HepG2 (cell line): ENCODE measurements at regions not wholly inside any gene's neighbourhood (a gene's known extent, or its start where the extent isn't known, plus 50 kb on each side); places are given as distances from the start of the nearest gene placed in this dataset.

Source experiments
- ELF4 ChIP-seq: sonication (generic); formaldehyde crosslinking; IDR thresholded peaks from 2 replicates; pipeline ENCODE4 v1.5.0; 2020; ENCODE audit warnings: missing genetic modification reagents, mild to moderate bottlenecking, moderate library complexity, borderline replicate concordance
- ESRRA ChIP-seq: sonication (generic); formaldehyde crosslinking; IDR thresholded peaks from 2 replicates; pipeline ENCODE4 v1.5.1; 2020; ENCODE audit warnings: mild to moderate bottlenecking, low read depth, missing genetic modification reagents
- ZFX ChIP-seq: sonication (generic); formaldehyde crosslinking; IDR thresholded peaks from 2 replicates; pipeline ENCODE4 v1.4.0; 2020; ENCODE audit warnings: mild to moderate bottlenecking, low read depth, missing genetic modification reagents, moderate library complexity
- ZNF431 ChIP-seq: sonication (generic); formaldehyde crosslinking; IDR thresholded peaks from 2 replicates; pipeline ENCODE4 v1.9.0; 2022; ENCODE audit warnings: missing genetic modification reagents, low read depth, mild to moderate bottlenecking, borderline replicate concordance
- ZNF446 ChIP-seq: sonication (generic); formaldehyde crosslinking; IDR thresholded peaks from 2 replicates; pipeline ENCODE4 v1.5.0; 2020; ENCODE audit warnings: mild to moderate bottlenecking, missing genetic modification reagents
- ZNF841 ChIP-seq: sonication (generic); formaldehyde crosslinking; IDR thresholded peaks from 2 replicates; pipeline ENCODE4 v1.8.1; 2023; ENCODE audit warnings: missing genetic modification reagents, borderline replicate concordance
- TF ChIP-seq, protein P1 (sequence below): sonication (generic); formaldehyde crosslinking; IDR thresholded peaks from one replicate; pipeline ENCODE4 v1.5.1; 2020; ENCODE audit warnings: mild to moderate bottlenecking, missing genetic modification reagents; ENCODE audit errors: not compliant biosample characterization
- TF ChIP-seq, protein P2 (sequence below): sonication (generic); formaldehyde crosslinking; IDR thresholded peaks from 2 replicates; pipeline ENCODE4 v1.4.0; 2020; ENCODE audit warnings: mild to moderate bottlenecking, missing genetic modification reagents

DNA sequence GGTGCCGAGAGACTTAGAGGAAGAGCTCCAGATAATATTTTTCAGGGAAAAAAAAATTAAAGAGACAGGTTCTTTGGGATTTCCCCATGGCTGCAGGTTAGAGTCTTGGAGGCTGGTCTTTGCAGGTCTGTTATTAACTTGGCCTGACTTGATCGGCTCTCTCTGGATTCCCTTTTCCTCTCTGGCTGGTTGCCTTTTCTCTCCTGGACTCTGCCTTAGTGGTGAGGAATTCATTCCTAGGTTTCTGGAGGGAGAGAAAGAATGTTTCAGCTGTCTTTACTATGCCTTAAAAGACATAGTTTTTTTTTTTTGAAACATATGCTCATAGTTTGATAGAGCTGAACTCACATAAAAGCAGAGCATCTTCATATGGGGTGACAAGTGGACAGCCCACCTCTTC lies 336.3 kb downstream of the BMP4 start (continued):
- TF ChIP-seq, protein P1, sequence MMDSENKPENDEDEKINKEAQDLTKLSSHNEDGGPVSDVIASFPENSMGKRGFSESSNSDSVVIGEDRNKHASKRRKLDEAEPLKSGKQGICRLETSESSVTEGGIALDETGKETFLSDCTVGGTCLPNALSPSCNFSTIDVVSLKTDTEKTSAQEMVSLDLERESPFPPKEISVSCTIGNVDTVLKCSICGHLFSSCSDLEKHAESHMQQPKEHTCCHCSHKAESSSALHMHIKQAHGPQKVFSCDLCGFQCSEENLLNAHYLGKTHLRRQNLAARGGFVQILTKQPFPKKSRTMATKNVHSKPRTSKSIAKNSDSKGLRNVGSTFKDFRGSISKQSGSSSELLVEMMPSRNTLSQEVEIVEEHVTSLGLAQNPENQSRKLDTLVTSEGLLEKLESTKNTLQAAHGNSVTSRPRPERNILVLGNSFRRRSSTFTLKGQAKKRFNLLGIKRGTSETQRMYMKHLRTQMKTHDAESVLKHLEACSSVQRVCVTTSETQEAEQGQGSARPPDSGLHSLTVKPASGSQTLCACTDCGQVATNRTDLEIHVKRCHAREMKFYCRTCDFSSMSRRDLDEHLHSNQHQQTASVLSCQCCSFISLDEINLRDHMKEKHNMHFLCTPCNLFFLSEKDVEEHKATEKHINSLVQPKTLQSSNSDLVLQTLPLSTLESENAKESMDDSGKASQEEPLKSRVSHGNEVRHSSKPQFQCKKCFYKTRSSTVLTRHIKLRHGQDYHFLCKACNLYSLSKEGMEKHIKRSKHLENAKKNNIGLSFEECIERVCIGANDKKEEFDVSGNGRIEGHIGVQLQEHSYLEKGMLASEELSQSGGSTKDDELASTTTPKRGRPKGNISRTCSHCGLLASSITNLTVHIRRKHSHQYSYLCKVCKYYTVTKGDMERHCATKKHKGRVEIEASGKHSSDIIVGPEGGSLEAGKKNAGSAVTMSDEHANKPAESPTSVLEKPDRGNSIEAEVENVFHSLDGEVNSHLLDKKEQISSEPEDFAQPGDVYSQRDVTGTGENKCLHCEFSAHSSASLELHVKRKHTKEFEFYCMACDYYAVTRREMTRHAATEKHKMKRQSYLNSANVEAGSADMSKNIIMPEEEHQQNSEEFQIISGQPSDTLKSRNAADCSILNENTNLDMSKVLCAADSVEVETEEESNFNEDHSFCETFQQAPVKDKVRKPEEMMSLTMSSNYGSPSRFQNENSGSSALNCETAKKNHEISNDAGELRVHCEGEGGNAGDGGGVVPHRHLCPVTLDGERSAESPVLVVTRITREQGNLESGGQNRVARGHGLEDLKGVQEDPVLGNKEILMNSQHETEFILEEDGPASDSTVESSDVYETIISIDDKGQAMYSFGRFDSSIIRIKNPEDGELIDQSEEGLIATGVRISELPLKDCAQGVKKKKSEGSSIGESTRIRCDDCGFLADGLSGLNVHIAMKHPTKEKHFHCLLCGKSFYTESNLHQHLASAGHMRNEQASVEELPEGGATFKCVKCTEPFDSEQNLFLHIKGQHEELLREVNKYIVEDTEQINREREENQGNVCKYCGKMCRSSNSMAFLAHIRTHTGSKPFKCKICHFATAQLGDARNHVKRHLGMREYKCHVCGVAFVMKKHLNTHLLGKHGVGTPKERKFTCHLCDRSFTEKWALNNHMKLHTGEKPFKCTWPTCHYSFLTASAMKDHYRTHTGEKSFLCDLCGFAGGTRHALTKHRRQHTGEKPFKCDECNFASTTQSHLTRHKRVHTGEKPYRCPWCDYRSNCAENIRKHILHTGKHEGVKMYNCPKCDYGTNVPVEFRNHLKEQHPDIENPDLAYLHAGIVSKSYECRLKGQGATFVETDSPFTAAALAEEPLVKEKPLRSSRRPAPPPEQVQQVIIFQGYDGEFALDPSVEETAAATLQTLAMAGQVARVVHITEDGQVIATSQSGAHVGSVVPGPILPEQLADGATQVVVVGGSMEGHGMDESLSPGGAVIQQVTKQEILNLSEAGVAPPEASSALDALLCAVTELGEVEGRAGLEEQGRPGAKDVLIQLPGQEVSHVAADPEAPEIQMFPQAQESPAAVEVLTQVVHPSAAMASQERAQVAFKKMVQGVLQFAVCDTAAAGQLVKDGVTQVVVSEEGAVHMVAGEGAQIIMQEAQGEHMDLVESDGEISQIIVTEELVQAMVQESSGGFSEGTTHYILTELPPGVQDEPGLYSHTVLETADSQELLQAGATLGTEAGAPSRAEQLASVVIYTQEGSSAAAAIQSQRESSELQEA (CRISPR knock-in tag) = no peak
- TF ChIP-seq, protein P2, sequence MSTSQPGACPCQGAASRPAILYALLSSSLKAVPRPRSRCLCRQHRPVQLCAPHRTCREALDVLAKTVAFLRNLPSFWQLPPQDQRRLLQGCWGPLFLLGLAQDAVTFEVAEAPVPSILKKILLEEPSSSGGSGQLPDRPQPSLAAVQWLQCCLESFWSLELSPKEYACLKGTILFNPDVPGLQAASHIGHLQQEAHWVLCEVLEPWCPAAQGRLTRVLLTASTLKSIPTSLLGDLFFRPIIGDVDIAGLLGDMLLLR = no peak
- TF ChIP-seq ZNF431 (CRISPR knock-in tag) = no peak
- TF ChIP-seq ZNF841 = no peak
- TF ChIP-seq ZFX = no peak
- TF ChIP-seq ELF4 (CRISPR knock-in tag) = no peak
- TF ChIP-seq ZNF446 (CRISPR knock-in tag) = no peak
- no peak for TF ChIP-seq ESRRA (CRISPR knock-in tag)
